ENCODE measurements at regions not wholly inside any gene's neighbourhood (a gene's known extent, or its start where the extent isn't known, plus 50 kb on each side); places are given as distances from the start of the nearest gene placed in this dataset.
"Not testable (repeated sequence)": the region's sequence is repeated elsewhere in the genome, so short reads cannot be mapped to it uniquely, and the experiment has no call there.

DNA sequence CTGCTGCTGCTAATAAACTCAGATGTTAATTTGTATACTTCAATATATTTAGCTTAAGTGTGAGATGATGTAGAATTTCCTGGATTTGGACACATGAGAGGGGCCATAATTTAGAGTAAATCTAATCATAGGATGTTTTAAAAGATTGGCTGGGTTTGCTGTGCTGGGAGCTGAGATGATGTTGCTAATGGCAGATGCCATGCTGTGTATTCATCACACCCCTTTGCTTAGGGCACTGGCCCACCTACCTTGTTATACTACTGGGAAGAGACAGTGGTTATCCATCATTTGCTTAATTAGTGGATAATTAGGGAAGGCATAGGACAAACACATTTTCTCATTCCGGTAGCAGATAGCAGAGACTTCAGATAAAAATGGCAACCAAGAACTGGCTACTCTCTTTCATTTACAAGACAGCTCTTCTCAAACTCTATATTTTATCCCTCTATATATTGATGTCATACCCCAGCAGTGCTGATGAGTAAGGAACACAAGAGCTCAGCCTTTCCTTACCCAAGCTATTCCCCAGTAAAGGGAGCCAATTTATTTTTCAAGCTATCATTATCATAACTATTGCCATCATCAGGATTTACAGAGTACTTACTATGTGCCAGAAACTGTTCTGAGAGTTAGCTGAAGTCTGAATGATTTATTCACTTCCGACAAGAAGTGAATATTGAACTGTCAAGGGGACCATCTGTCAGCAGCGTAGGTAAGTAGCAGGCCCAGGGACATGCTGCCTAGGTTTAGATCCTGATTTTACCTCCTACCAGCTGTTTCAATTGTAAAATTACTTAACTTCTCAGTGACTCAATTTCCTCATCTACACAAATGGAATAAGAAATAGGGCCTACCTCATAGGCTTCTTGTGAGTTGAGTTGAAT, 204.6 kb upstream of the FLRT2 start:
- no peak for DNase-seq

DNA sequence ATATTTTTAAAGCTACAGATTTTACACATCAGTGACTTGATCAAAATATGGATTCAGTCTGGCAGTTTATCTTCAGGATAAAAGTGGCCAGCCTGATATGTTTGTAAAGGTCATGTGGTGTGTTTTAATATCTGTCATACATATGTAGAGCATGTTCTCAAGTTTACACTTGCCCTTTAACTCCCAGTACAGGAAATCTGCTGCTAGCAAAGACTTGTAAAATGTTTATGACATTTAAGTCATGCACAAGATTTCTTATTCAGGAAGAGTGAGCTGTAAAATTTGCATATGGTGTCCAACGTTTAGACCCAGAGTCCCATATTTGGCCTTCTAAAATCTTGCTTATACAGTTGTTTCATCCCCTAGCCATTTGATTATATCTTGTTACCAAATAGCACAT, 197.5 kb upstream of the FLRT2 start:
- no peak for DNase-seq

DNA sequence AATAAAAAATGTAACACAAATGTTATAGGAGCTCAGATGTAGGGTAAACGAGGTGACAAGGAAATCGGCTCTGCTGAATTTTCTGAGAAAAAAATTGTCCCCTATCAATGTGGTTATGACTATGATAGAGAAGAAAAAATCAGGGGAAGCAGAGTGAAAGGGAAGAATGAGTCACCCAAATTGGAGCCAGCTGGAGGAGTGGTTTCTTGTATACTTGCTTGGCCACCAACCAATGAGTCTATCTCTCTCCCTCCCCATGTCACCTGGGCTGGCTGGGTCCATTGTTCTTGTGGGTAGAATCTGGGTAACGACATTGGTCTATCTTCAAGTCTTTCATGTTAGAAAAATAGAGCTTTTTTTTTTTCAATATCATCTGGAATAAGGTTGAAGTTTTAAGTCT, 196.6 kb upstream of the FLRT2 start:
- DNase-seq, result no peak

DNA sequence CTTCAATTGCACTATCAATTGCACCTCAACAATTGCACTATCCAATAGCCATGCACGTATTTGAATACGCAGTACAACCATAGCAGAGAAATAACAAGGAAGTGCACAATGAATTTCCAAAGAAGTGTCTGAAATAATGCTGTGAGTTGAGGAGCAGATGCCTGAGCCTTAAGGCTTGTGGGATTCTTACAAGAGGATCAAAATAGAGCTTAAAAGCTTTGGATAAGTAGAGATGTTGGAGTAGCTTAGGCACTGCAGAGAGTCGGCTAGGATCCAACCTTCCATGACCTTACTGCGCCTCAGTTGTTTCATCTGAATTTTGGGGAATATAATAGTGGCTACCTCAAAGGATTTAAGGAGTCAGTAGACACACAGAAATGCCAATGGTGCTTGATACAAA, 196.1 kb upstream of the FLRT2 start:
- no peak for DNase-seq

DNA sequence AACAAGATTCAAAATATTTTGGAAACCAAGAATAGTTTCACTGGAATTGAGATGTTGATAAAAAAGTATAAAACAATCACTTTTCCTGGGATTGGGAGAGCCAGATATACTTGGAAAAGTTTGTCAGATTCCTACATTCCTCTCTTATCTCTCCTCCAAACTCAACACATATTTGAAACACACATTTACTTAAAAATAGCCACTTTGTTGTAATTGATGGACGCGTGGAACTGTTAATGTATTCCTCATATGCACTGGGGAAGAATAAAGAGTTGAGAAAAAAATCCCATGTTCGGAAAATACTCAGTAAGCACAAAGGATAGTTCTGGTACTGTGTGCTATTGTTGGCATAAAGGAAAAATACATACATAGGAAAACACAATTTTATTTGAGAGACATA, 195.6 kb upstream of the FLRT2 start:
- DNase-seq, result no peak

DNA sequence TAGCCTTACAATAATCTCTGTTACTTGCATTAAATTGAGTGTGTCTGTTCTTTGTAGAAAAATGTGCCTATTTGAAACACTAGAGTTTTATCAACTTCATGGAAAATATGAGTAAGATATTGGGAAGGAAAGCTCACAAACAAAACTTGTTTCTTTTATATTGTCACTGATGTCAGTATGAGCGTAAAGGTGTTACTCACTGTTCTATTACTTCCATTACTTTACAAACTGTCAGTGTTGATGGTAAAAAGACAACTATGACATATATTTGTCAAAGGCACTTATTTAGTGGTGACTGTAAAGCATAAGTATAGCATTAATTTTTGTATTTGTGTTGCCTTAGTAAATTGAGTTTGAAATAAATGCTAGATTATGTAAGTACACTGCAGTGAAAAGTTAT, 193.7 kb upstream of the FLRT2 start:
- DNase-seq, result no peak

DNA sequence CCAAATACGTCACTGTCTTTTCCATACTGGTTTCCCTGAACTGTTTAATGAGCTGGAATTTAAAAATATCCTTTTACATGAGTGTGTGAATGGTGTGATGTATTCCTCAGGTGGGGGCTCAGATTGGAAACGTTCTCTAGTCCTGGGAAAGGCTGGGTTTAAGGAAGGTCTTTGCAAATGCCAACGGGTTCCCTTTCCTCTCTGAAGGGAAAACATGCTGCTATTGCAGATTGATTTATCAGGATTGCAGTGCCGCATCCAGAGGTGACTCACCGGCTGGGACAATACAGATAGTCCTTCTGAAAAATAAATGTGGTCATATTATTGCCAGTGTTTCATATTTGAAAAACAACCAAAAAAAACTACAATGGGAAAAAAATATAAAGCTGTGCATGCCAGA, 193.1 kb upstream of the FLRT2 start:
- no peak for DNase-seq

DNA sequence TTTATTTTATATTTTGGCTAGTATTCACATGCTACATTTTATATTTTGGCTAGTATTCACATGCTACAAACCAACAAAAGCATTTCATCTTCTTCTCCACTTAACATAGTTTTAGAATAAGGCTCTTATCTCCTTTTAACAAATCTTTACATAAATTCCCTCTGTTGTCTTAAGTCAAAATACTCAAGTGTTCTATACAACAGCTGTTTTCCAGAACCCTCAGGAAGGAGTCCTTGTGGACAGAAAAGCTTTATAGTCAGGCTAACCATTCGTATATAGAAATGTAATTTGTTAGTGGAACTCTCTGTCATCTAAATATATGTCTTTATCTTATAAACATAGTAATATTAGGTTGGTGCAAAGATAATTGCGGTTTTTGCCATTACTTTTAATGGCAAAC, 191.0 kb upstream of the FLRT2 start:
- no peak for DNase-seq

DNA sequence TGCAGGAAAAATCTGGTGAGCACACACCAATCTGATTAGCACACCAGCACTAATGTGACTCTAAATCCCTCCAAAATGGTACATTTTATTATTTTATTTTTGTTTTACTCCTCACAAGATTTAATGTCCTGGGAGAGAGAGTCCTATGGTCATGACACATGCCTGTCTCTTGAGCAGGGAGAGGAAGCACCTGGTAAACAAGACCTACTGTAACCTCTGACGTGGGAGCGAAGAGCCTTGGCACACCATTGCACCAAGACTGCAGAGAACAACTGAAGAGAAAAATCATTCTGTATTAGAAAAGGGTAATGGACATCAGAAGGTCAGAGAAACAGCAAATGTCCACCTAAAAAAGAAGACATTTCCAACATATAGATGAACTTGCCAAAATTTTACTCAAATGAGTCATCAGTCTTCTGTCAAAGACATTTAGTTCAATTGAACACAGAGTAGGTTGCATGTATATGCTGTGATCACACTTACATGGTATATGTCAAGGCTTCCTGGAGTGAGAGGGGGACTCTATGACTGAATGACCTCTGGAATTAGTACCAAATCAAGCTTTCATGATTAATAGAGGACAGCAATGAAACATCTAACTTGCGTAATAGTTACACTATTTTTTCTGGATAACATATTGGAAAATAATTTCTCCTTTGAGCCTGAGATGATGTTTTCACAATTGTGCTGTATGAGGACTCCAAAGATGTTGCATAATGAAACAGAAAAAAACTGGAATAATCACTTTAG, 186.9 kb upstream of the FLRT2 start:
- DNase-seq, result no peak

DNA sequence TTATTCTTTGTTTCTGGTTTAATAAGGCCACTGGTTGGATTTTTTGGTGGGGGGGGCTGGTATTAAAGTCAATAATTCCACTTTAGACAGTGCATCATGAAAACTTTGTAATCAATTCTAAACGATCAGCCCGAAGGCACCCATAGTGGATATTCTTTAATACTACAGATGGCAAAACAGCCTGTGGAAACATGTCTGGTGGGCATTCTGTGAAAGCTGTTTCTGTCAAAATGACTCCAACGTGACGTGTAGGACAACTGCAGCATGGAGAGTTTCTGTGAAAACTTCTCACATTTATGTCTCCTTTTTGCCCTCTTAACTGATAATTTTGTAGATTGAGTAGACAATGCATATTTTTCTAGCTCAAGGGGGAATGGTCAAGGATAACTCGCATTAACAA, 185.8 kb upstream of the FLRT2 start:
- no peak for DNase-seq

DNA sequence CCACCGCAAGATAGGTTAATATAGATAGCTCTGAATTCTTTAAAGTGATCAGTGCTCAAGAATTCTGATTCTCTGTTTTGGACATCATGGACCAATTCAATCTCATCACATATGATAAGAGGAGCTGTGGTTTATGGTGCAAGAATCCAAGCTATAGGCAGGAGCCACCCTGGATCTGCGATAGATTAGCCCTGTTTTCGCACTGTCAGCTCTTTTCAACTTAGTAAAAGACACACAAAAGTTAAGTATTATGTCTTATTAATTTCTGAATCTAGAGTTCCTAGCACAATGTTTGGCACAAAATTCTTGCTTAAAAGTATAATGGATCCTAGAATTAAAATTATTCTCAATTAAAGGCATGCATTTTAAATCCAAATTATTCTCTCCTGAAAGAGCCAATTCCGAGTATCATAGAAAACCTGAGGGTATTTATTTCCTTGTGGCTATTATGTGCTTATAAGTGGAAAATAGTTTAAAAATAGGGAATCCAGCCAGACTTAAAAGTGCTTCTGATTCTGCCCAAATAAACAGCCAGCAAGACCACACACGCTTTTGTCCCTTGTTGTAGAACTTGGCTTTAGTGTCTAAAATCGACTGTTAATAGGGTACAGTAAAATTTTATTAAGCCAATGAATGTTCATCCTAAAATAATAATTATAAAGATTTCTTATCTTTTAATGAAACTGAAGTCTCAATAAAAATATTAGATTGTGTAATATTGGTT, 184.9 kb upstream of the FLRT2 start:
- no peak for DNase-seq

DNA sequence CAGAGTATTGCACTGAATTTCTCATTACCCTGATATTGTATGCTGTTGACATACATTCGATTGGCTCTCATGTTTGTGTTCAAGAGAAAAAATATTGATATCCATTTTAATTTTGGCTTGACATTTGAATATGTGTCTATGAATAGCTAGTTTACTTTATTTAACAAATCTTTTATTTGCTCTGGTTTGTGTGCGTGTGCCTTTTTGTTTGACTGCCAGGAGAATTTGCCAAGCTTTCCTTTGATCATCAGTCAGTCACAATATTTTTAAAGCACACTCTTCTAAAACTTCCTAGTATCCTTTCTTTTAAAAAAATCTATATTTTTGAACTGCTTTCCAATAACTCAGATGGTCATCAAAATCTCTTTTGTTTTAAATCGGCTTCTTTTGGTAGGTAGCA, 179.3 kb upstream of the FLRT2 start:
- no peak for DNase-seq

DNA sequence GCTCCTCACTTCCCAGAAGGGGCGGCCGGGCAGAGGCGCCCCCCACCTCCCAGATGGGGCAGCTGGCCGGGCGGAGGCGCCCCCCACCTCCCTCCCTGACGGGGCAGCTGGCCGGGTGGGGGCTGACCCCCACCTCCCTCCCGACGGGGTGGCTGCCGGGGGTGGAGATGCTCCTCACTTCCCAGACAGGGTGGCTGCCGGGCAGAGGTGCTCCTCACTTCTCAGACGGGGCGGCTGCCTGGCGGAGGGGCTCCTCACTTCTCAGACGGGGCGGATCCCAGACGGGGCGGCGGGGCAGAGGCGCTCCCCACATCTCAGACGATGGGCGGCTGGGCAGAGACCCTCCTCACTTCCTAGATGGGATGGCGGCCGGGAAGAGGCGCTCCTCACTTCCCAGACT, 177.4 kb upstream of the FLRT2 start:
- DNase-seq, result not testable (repeated sequence)

DNA sequence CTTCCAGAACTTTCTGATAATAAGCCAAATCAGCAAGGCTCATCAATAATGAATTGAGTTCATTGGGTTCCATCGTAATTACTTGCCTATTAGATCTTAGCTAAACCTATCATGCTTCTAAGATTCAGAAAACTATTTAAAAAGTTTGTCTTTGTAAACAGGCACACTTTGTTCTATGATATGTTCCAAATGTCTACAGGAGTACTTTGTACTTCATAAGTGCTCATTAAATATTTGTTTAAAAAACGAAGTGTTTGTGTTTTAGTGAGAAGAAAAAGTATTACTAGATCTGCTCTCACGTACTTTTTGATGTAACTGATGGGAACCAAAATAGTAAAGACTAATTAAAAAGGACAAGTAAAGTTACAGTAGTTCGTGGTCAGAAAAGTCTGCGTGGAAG, 172.8 kb upstream of the FLRT2 start:
- no peak for DNase-seq

DNA sequence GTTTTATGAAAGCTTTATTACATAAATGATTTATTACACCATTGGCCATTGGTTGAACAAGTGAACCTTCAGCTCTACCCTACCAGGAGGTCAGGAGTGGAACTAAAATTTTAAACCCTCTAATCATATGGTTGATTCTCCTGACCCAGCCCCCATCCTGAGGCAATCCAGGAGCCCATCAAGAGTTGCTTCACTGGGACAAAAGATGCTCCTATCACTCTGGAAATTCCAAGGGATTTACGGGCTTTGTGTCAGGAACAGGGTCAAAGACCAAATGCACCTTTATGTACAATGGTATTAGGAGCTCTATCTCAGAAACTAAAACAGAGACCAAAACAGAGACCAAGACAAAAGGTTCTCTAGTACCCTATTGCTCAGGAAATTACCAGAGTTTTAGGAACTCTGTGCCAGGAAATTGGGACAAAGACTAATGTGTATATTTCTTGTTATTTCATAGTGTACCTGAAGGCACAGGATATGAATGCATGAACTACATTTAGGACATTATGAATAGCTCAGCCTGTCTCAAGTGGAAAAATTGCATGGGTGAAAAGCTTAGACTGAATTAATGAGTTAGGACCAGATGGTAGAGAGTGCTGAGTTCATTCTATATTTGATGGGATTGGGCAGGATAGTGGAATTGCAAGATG, 171.7 kb upstream of the FLRT2 start:
- DNase-seq, result no peak

DNA sequence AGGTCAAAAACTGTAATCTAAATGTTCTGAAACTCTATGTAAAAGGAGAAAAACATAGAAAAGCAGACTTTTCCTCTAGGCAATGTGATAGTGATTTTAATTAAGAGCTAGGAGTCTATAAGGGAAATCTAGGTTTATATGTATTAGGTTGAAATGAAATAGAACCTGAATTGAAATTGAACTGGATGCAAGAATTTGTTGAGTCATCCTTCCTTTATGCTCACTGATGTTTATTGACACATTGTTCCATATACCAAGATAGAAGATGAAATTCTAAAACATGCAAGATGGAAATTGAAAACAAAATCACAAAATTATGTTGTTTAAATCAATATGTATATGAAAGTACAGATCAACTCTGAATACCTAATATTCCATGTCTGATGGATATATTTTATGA, 170.4 kb upstream of the FLRT2 start:
- no peak for DNase-seq

DNA sequence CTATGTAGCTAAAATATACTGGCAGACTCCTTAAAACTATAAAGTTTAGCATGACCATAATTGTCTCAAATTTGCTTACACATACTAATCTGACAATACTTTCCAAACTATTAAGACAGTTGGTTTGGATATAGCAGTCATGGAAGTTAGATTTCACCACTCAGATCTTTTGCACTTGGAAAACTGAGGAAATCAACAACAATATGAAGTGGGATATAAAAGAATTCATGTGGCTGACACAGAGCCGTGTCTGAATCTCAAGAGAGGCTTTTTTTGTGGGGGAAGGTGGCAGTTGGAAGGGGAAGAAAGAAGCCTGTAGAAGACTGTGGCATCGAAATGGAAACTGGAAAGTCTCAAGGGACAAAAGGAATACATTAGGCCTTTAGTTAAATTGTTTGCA, 166.6 kb upstream of the FLRT2 start:
- no peak for DNase-seq

DNA sequence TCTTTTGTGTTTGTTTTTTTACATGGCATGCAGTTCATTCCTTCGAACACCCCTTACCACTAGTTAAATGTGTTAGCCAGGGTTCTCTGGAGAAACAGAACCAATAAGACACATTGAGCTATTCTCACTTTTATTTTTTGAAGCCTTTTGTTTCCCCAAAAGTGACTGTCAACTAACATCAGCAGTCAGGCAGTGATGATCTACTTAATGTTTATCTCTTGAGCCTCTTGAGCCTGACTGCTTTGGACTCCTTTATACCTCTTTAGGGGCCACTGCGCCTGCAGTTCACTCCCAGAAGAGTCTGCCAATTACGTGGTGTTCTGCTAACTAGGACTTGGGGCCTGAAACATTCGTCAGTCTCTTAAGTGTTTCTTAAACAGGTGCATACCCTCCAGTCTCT, 163.7 kb upstream of the FLRT2 start:
- no peak for DNase-seq

DNA sequence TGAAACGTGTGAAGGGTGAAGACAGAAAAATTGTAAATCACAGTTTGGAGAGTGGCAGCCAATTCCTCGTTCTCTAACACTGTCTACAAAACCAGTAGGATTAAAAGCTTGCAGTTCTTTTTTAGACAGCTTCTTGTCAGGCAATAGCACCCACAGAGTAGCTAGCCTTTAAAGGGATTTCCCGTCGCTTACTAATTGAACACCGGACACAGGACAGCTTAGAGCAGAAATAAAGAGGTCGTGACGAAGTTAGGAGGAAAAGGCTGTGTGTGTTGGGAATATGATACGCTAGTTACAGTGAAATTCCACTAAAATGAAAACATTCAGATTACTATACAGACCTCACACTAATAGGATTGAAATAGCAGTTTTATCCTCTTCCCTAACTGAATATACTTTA, 149.1 kb upstream of the FLRT2 start:
- DNase-seq, result no peak

DNA sequence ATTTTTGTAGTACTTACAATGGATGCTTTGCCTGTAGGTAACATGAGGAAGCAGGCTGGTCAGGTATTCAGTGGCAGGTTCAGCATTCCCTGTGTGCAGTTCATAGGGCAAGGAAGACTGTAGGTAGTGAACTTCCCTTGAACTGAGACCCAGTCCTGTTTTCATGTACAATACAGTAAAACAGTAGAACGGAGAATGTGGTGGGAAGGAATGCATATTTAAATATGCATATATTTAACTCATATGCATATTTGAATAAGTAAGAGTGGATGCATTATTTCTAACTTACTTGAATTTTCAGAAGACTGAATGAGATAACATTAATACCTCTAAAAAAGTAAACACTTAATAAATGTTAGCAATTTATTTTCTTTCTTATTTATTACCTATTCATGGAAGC, 147.6 kb upstream of the FLRT2 start:
- no peak for DNase-seq

DNA sequence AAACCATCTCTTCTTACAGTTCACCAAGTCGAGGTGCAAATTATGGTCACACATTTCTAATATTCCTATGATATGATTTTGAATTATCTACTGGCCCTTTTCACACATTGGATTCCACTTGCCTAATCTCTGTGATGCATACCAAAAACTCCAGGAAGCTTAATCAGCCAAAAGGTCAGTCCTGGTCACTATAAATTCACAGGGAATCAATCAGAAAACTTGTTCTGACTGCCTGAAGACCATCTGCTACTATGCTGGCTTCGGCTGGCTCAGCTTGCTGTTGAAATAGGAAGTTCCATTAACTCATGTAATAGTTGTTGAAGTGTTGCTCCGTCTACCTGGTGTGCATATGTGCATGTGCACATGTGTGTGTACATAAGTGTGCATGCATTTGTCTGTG, 142.8 kb upstream of the FLRT2 start:
- DNase-seq, result no peak

DNA sequence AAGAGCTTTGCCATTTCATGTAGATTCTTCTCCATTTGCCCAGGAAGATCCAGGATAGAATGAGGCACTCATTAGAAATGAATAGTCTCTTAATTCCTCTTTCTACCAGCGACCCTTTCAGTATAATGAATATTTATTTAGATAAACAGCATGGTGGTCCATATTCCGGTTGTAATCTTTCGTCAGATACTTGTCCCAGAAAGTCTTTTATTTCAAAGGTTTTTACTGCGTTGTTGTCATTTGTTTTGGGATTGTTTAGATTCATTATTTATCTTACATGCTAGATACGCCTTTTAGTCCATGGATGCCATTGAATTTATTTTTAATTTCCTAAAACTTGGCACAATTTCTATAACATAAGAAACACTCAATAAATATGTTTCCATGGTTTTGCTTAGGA, 139.7 kb upstream of the FLRT2 start:
- DNase-seq, result no peak

DNA sequence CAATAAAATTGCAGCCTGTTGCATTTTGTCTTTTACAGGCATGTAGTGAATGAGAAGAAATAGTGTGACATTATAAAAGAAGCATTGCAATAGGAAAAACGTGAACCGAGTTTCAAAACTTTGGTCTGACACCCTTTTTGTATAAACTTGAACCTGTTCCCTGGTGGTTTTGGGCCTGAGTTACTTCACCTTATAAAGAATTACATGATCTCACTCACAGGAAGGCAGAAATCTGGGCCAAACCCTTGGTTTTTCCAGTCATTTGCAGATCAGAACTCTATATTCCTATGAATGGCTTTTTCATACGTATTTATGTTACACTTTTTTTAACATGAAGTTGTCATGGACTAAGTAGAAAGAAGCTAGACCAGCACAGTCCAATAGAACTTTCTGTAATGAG, 138.5 kb upstream of the FLRT2 start:
- no peak for DNase-seq
